ENCODE measurements at regions not wholly inside any gene's neighbourhood (a gene's known extent, or its start where the extent isn't known, plus 50 kb on each side); places are given as distances from the start of the nearest gene placed in this dataset.

GRCh38 chrX:128698573-128699181 lies 646.5 kb upstream of the ACTRT1 start:
- Histone ChIP-seq H2BK20ac (ENCODE audit: low read depth, low read length, poor library complexity, severe bottlenecking) (no peak overlapping the region), H3K9me3 (ENCODE audit: control insufficient read depth, low read depth, low read length) (no peaks in the 10 kb centered on the region), H4K91ac (ENCODE audit: insufficient read length, low read depth, low read length) (no peak overlapping the region), H3K56ac (ENCODE audit: insufficient read length, low read depth, low read length) (no peak overlapping the region), H2BK120ac (ENCODE audit: low read depth, low read length, poor library complexity, severe bottlenecking) (no peak overlapping the region), H2BK15ac (ENCODE audit: low read depth, low read length) (no peak overlapping the region), H3K18ac (ENCODE audit: insufficient read length, low read depth, low read length) (no peak overlapping the region), H3K14ac (ENCODE audit: insufficient read depth, low read length) (no peak overlapping the region), H3K4me1 (ENCODE audit: insufficient read depth, low read length) (no peaks in the 10 kb centered on the region), H3K79me2 (ENCODE audit: insufficient read depth, low read length) (no peaks in the 10 kb centered on the region), H3K23ac (ENCODE audit: insufficient read length, low read depth, low read length) (no peak overlapping the region), H3K23me2 (ENCODE audit: insufficient read length, low read depth, low read length, poor library complexity, severe bottlenecking) (no peaks in the 10 kb centered on the region), H4K20me1 (ENCODE audit: control insufficient read depth, insufficient read depth, insufficient read length) (no peaks in the 10 kb centered on the region), H3K79me1 (ENCODE audit: insufficient read depth, low read depth, low read length, poor library complexity, severe bottlenecking) (no peaks in the 10 kb centered on the region), H3K27ac (ENCODE audit: insufficient read length, low read depth, low read length) (no peak overlapping the region), H2AK5ac (ENCODE audit: insufficient read length, low read length) (no peak overlapping the region), H4K5ac (ENCODE audit: insufficient read length, low read depth, low read length) (no peak overlapping the region), H2BK12ac (ENCODE audit: insufficient read length, low read depth, low read length) (no peak overlapping the region), H2BK5ac (ENCODE audit: insufficient read length, low read length) (no peak overlapping the region), H3K4ac (ENCODE audit: low read depth, low read length) (no peak overlapping the region), H2AFZ (ENCODE audit: low read length) (no peak overlapping the region), H3K9ac (ENCODE audit: extremely low read depth, insufficient read length, low read length) (no peak overlapping the region), H3T11ph (ENCODE audit: low read length) (no peak overlapping the region), H3K27me3 (ENCODE audit: insufficient read depth, low read length) (no peaks in the 10 kb centered on the region), H3K4me2 (ENCODE audit: insufficient read depth, insufficient read length, low read length) (no peak overlapping the region), H4K8ac (replicated peaks; ENCODE audit: insufficient read length, low read depth, low read length) (no peak overlapping the region)
- H3K9me3 Mint-ChIP-seq, result peaks cover 6 to 58% of the 10 kb centered on the region in 2 experiments; a peak in 4 of 5 replicates
- H3K4me3 Mint-ChIP-seq, result no peak overlapping the region
- no peak for TF ChIP-seq CTCF (conservative IDR thresholded peaks at IDR 0.05)
- DNase-seq, result no peak
- no peaks in the 10 kb centered on the region for H3K27me3 Mint-ChIP-seq (ENCODE audit: low read depth)
- WGBS (ENCODE audit: extremely low coverage, insufficient read length, low lambda C conversion rate), result no CpG with 5 or more reads among the region's 1 CpG
- H3K27ac Mint-ChIP-seq, result peak overlapping the region in 1 of 3 experiments; percentile 60; a peak in 2 of 7 replicates
- H3K36me3 Mint-ChIP-seq (ENCODE audit: insufficient read depth in 1 of 3, low read depth in 3 of 3), result 0 out of 7 replicates have a peak, but pooled peaks cover 0 to 2% (median 0%) of the 10 kb centered on the region in 3 experiments
- H3K4me1 Mint-ChIP-seq, result peaks cover 0 to 4% of the 10 kb centered on the region in 2 experiments; a peak in 1 of 4 replicates

All from H9 (cell line).